Fibroblast of villous mesenchyme (primary cell): ENCODE measurements at regions not wholly inside any gene's neighbourhood (a gene's known extent, or its start where the extent isn't known, plus 50 kb on each side); places are given as distances from the start of the nearest gene placed in this dataset.

Experiments used
- DNase-seq: peaks from one replicate; pipeline ENCODE4 v3.0.0-alpha.2; 2010; ENCODE audit warnings: low read depth
- H3K4me3 ChIP-seq: 2 replicates; pipeline ENCODE4 v1.5.1; 2011; ENCODE audit warnings: low read depth, mild to moderate bottlenecking, low read length
- CTCF ChIP-seq: IDR thresholded peaks from 2 replicates; pipeline ENCODE4 v1.5.1; 2012; ENCODE audit warnings: low read depth, mild to moderate bottlenecking, low read length; ENCODE audit not compliant: insufficient read depth

GRCh38 chr7:17146621-17147020, 151.8 kb upstream of the AHR start:
- TF ChIP-seq CTCF = no peak
- H3K4me3 ChIP-seq = no peak overlapping the region
- peak; percentile 50 for DNase-seq

- DNase-seq = no peak
- TF ChIP-seq CTCF = no peak
- no peak overlapping the region for H3K4me3 ChIP-seq
These were observed 151.0 kb upstream of the AHR start for GRCh38 chr7:17147409-17147808.

GRCh38 chr7:17150018-17150417, 148.4 kb upstream of the AHR start:
- DNase-seq = no peak
- no peak for TF ChIP-seq CTCF
- H3K4me3 ChIP-seq = no peak overlapping the region

- no peak for TF ChIP-seq CTCF
- peak; percentile 70 for DNase-seq
- H3K4me3 ChIP-seq = no peak overlapping the region
These were observed 145.7 kb upstream of the AHR start for GRCh38 chr7:17152721-17153120.

GRCh38 chr7:17153536-17153935, 144.9 kb upstream of the AHR start:
- no peak for TF ChIP-seq CTCF
- H3K4me3 ChIP-seq = no peak overlapping the region
- DNase-seq = no peak

- no peak overlapping the region for H3K4me3 ChIP-seq
- DNase-seq = no peak
- TF ChIP-seq CTCF = no peak
These were observed 142.9 kb upstream of the AHR start for GRCh38 chr7:17155529-17155928.

- DNase-seq = no peak
- H3K4me3 ChIP-seq = no peak overlapping the region
- TF ChIP-seq CTCF = no peak
These were observed 140.2 kb upstream of the AHR start for GRCh38 chr7:17158261-17158660.
